Mesendoderm (in vitro differentiated cells): ENCODE measurements at regions not wholly inside any gene's neighbourhood (a gene's known extent, or its start where the extent isn't known, plus 50 kb on each side); places are given as distances from the start of the nearest gene placed in this dataset.

ENCODE experiments used
- DNase-seq: peaks from one replicate; pipeline ENCODE4 v3.0.0; 2013
- H2AK5ac ChIP-seq: 2 replicates; pipeline ENCODE4 v1.6.1; 2013; ENCODE audit warnings: low read length, inconsistent platforms
- H2BK120ac ChIP-seq: 2 replicates; pipeline ENCODE4 v1.6.1; 2013; ENCODE audit warnings: low read depth, mild to moderate bottlenecking, low read length, moderate library complexity, mixed read lengths
- H2BK15ac ChIP-seq: replicated peaks from 2 replicates; pipeline ENCODE4 v1.6.1; 2013; ENCODE audit warnings: low read depth, mild to moderate bottlenecking, moderate library complexity
- H2BK5ac ChIP-seq: 2 replicates; pipeline ENCODE4 v1.6.1; 2013; ENCODE audit warnings: low read length, inconsistent platforms
- H3K18ac ChIP-seq: 2 replicates; pipeline ENCODE4 v1.6.1; 2013; ENCODE audit warnings: mild to moderate bottlenecking, low read length, mixed read lengths
- H3K23ac ChIP-seq: one replicate; pipeline ENCODE4 v1.6.1; 2013; ENCODE audit warnings: low read length
- H3K27ac ChIP-seq: 2 replicates; pipeline ENCODE4 v1.5.1; 2013; ENCODE audit warnings: low read depth, mild to moderate bottlenecking, inconsistent platforms, low read length, moderate library complexity
- H3K27me3 ChIP-seq: 2 replicates; pipeline ENCODE4 v1.6.1; 2013; ENCODE audit warnings: low read length, control low read depth, mild to moderate bottlenecking, inconsistent platforms; ENCODE audit not compliant: insufficient read depth, poor library complexity
- H3K36me3 ChIP-seq: 2 replicates; pipeline ENCODE4 v1.6.1; 2013; ENCODE audit warnings: low read length, inconsistent platforms; ENCODE audit not compliant: control insufficient read depth, insufficient read depth
- H3K4ac ChIP-seq: one replicate; pipeline ENCODE4 v1.6.1; 2013; ENCODE audit warnings: low read depth, mild to moderate bottlenecking, low read length, moderate library complexity
- H3K4me1 ChIP-seq: 2 replicates; pipeline ENCODE4 v1.6.1; 2013; ENCODE audit warnings: low read depth, low read length, inconsistent platforms; ENCODE audit not compliant: control insufficient read depth
- H3K4me2 ChIP-seq: 2 replicates; pipeline ENCODE4 v1.6.1; 2013; ENCODE audit warnings: low read length
- H3K4me3 ChIP-seq: 2 replicates; pipeline ENCODE4 v1.5.1; 2013; ENCODE audit warnings: mild to moderate bottlenecking, low read length
- H3K56ac ChIP-seq: one replicate; pipeline ENCODE4 v1.6.1; 2013; ENCODE audit warnings: low read length
- H3K79me1 ChIP-seq: 2 replicates; pipeline ENCODE4 v1.6.1; 2013; ENCODE audit warnings: low read length, inconsistent platforms
- H3K79me2 ChIP-seq: 2 replicates; pipeline ENCODE4 v1.6.1; 2013; ENCODE audit warnings: mild to moderate bottlenecking, low read length; ENCODE audit not compliant: control insufficient read depth, insufficient read depth
- H3K9ac ChIP-seq: 2 replicates; pipeline ENCODE4 v1.6.1; 2013; ENCODE audit warnings: low read length, inconsistent platforms
- H4K5ac ChIP-seq: one replicate; pipeline ENCODE4 v1.6.1; 2013; ENCODE audit warnings: low read length
- H4K8ac ChIP-seq: one replicate; pipeline ENCODE4 v1.6.1; 2013; ENCODE audit warnings: low read depth, mild to moderate bottlenecking, control low read depth, low read length, moderate library complexity
- WGBS: extraction: QIAGEN DNeasy Blood & Tissue Kit; methylation state at CpG from one replicate; pipeline ENCODE4 v1.1.7; 2013; ENCODE audit warnings: low lambda C conversion rate, missing lambda C conversion rate; ENCODE audit not compliant: insufficient coverage; ENCODE audit errors: extremely low coverage; 5-methylcytosine and 5-hydroxymethylcytosine counted together

GRCh38 chr4:136246876-136247275 is 1285.4 kb downstream of the PCDH18 start:
- Histone ChIP-seq H4K5ac (no peak overlapping the region), H3K56ac (no peak overlapping the region), H2BK120ac (no peak overlapping the region), H4K8ac (no peak overlapping the region), H3K9ac (no peak overlapping the region), H3K4ac (no peak overlapping the region), H3K4me1 (no peaks in the 10 kb centered on the region), H3K4me3 (no peak overlapping the region), H3K36me3 (no peaks in the 10 kb centered on the region), H2AK5ac (no peak overlapping the region), H2BK5ac (no peak overlapping the region), H3K27ac (no peak overlapping the region), H3K4me2 (no peak overlapping the region), H3K27me3 (no peaks in the 10 kb centered on the region), H2BK15ac (no peak overlapping the region), H3K23ac (no peak overlapping the region), H3K18ac (no peak overlapping the region), H3K79me2 (no peaks in the 10 kb centered on the region), H3K79me1 (no peaks in the 10 kb centered on the region)
- DNase-seq: no peak
- no CpG with 5 or more reads among the region's 2 CpGs for WGBS

- H2BK120ac ChIP-seq: no peak overlapping the region
- H3K4me2 ChIP-seq: no peak overlapping the region
- H4K5ac ChIP-seq: no peak overlapping the region
- H3K27me3 ChIP-seq: no peaks in the 10 kb centered on the region
- no peak overlapping the region for H2BK15ac ChIP-seq
- no peak overlapping the region for H3K9ac ChIP-seq
- no peaks in the 10 kb centered on the region for H3K79me1 ChIP-seq
- no peak overlapping the region for H2BK5ac ChIP-seq
- no peaks in the 10 kb centered on the region for H3K79me2 ChIP-seq
- no peak overlapping the region for H3K56ac ChIP-seq
- no CpG with 5 or more reads among the region's 7 CpGs for WGBS
- H3K18ac ChIP-seq: no peak overlapping the region
- no peaks in the 10 kb centered on the region for H3K36me3 ChIP-seq
- H3K4me1 ChIP-seq: no peaks in the 10 kb centered on the region
- no peak overlapping the region for H3K23ac ChIP-seq
- H3K27ac ChIP-seq: no peak overlapping the region
- no peak overlapping the region for H2AK5ac ChIP-seq
- H3K4me3 ChIP-seq: no peak overlapping the region
- no peak overlapping the region for H3K4ac ChIP-seq
- DNase-seq: no peak
- H4K8ac ChIP-seq: no peak overlapping the region
Observed at GRCh38 chr4:136241221-136241986, 1290.9 kb downstream of the PCDH18 start.

DNA sequence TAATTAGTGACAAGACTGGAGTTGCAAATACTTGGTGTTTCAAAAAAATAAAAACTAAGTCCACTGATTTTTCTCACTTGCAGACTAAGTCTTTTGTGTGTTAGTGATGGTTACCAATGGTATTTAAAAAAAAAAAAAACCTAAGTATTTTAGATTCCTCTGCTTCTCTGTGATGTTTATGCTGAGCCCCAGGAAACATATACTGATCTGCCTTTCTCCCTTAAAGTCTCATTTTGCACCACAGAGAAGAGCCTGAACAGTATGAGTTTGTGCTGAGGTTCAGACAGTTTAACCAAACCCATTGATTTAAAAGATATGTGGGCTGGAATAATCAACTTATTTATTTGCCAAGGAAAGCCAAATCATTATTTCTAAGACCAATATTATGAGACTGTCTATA is 1305.0 kb downstream of the PCDH18 start:
- no peak overlapping the region for H3K4ac ChIP-seq
- H4K5ac ChIP-seq: no peak overlapping the region
- H2BK5ac ChIP-seq: no peak overlapping the region

GRCh38 chr4:136219592-136220125 is 1312.6 kb downstream of the PCDH18 start:
- Histone ChIP-seq H3K56ac (no peak overlapping the region), H3K4me1 (no peaks in the 10 kb centered on the region), H3K4ac (no peak overlapping the region), H2BK5ac (no peak overlapping the region), H2BK15ac (no peak overlapping the region), H4K8ac (no peak overlapping the region), H3K36me3 (no peaks in the 10 kb centered on the region), H2BK120ac (no peak overlapping the region), H3K79me1 (no peaks in the 10 kb centered on the region), H3K4me3 (no peak overlapping the region), H3K27ac (no peak overlapping the region), H3K23ac (no peak overlapping the region), H3K27me3 (no peaks in the 10 kb centered on the region), H3K18ac (no peak overlapping the region), H2AK5ac (no peak overlapping the region), H4K5ac (no peak overlapping the region), H3K79me2 (no peaks in the 10 kb centered on the region), H3K9ac (no peak overlapping the region), H3K4me2 (no peak overlapping the region)
- WGBS: no CpG with 5 or more reads among the region's 3 CpGs
- DNase-seq: no peak

More for the DNA sequence above, 1305.0 kb downstream of the PCDH18 start:
- no peaks in the 10 kb centered on the region for H3K4me1 ChIP-seq
- H4K8ac ChIP-seq: no peak overlapping the region
- no peak overlapping the region for H2BK15ac ChIP-seq
- H2BK120ac ChIP-seq: no peak overlapping the region
- H3K36me3 ChIP-seq: no peaks in the 10 kb centered on the region
- DNase-seq: no peak
- H3K27ac ChIP-seq: no peak overlapping the region
- H3K27me3 ChIP-seq: no peaks in the 10 kb centered on the region
- no peak overlapping the region for H3K4me2 ChIP-seq
- H3K4me3 ChIP-seq: no peak overlapping the region
- no peak overlapping the region for H3K23ac ChIP-seq
- no peaks in the 10 kb centered on the region for H3K79me2 ChIP-seq
- no peaks in the 10 kb centered on the region for H3K79me1 ChIP-seq
- H3K9ac ChIP-seq: no peak overlapping the region
- no peak overlapping the region for H3K18ac ChIP-seq
- no peak overlapping the region for H3K56ac ChIP-seq
- H2AK5ac ChIP-seq: no peak overlapping the region

DNA sequence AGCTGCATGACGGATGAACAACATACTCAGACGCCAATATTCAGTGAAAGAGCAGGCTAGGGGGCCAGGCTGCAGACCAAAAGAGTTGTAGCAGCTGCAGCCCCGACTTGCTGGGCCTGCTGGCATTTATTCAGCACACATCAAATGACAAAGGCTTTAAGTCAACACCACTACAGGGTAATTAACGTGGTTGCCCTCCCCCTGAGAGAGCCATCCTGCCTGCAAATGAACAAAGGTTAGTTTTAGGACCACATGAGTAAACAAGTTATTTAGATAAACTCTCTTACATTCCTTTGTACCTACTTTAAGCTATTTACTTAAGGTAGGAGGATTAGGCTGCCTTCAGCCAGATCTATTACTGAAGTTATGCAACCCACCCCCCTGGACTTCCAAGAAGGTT is 1329.1 kb downstream of the PCDH18 start:
- H4K8ac ChIP-seq: no peak overlapping the region
- H3K4ac ChIP-seq: no peak overlapping the region
- no peak overlapping the region for H2AK5ac ChIP-seq
- H2BK15ac ChIP-seq: no peak overlapping the region
- H3K27ac ChIP-seq: no peak overlapping the region
- no peaks in the 10 kb centered on the region for H3K4me1 ChIP-seq
- WGBS: no CpG with 5 or more reads among the region's 4 CpGs
- no peak overlapping the region for H3K4me2 ChIP-seq
- no peak overlapping the region for H3K9ac ChIP-seq
- no peaks in the 10 kb centered on the region for H3K27me3 ChIP-seq
- H3K79me1 ChIP-seq: no peaks in the 10 kb centered on the region
- H4K5ac ChIP-seq: no peak overlapping the region
- H3K79me2 ChIP-seq: no peaks in the 10 kb centered on the region
- H3K56ac ChIP-seq: no peak overlapping the region
- no peak overlapping the region for H2BK120ac ChIP-seq
- no peak overlapping the region for H3K23ac ChIP-seq
- no peak for DNase-seq
- no peak overlapping the region for H3K18ac ChIP-seq
- no peak overlapping the region for H3K4me3 ChIP-seq
- H2BK5ac ChIP-seq: no peak overlapping the region
- no peaks in the 10 kb centered on the region for H3K36me3 ChIP-seq

DNA sequence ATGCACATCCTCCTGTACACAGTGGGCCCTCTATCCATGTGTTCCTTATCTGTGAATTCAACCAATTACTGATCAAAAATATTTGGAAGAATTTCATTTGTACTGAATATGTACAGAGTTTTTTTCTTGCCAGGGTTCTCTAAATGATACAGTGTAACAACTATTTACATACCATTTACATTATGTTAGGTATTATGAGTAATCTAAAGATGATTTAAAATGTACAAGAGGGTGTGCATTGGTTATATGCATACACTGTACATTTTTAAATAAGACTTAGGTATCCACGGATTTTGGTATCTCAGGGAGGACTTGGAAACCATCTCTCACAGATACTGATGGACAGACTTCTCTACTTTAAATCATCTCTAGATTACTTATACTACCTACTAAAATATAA is 1333.9 kb downstream of the PCDH18 start:
- no peak overlapping the region for H3K27ac ChIP-seq
- H3K27me3 ChIP-seq: no peaks in the 10 kb centered on the region
- no CpG with 5 or more reads among the region's 1 CpG for WGBS

More for the DNA sequence above, 1333.9 kb downstream of the PCDH18 start:
- no peak overlapping the region for H2BK5ac ChIP-seq
- no peak overlapping the region for H4K5ac ChIP-seq
- H2BK120ac ChIP-seq: no peak overlapping the region
- no peak overlapping the region for H3K18ac ChIP-seq
- no peak overlapping the region for H2AK5ac ChIP-seq
- no peak overlapping the region for H3K56ac ChIP-seq
- H3K4me3 ChIP-seq: no peak overlapping the region
- no peak overlapping the region for H3K4me2 ChIP-seq
- no peak overlapping the region for H4K8ac ChIP-seq
- no peak overlapping the region for H3K9ac ChIP-seq
- no peak overlapping the region for H2BK15ac ChIP-seq
- no peak overlapping the region for H3K4ac ChIP-seq
- no peaks in the 10 kb centered on the region for H3K36me3 ChIP-seq
- no peaks in the 10 kb centered on the region for H3K79me1 ChIP-seq
- H3K79me2 ChIP-seq: no peaks in the 10 kb centered on the region
- H3K4me1 ChIP-seq: no peaks in the 10 kb centered on the region
- no peak for DNase-seq
- no peak overlapping the region for H3K23ac ChIP-seq
